GM23248 (cell line): ENCODE measurements at regions not wholly inside any gene's neighbourhood (a gene's known extent, or its start where the extent isn't known, plus 50 kb on each side); places are given as distances from the start of the nearest gene placed in this dataset.

Source experiments
- EZH2 ChIP-seq: fragments of 200-600 bp; sonication (generic); IDR thresholded peaks from 2 replicates; pipeline ENCODE4 v1.6.1; 2018; ENCODE audit warnings: antibody characterized with exemption, mild to moderate bottlenecking; ENCODE audit not compliant: insufficient read depth, poor library complexity, severe bottlenecking
- EZH2phosphoT487 ChIP-seq: fragments of 200-600 bp; sonication (generic); IDR thresholded peaks from 2 replicates; pipeline ENCODE4 v1.6.1; 2018; ENCODE audit warnings: antibody characterized with exemption, moderate library complexity, mild to moderate bottlenecking, low read depth; ENCODE audit not compliant: insufficient read depth

DNA sequence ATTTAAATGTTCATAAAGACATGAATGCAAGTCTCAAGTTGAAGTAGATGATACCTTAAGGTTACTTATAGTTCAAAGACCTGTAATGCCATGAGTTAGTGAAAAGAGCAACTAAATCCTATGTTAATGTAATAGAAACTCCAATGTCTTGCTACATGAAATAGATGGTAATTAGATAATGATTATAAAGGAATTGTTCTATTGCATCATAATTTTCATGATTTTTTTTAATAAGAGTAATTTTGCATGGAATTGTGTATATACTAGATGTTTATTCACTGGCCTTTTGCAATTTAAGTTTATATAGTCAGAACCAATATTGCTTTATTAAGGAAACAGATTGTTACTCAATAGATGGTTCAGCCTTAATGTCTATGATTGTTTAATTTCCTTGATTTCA, 115.5 kb upstream of the SYT10 start:
- TF ChIP-seq EZH2 (no peak), EZH2phosphoT487 (no peak)
